Progenitor cell of endocrine pancreas (in vitro differentiated cells): ENCODE measurements at regions not wholly inside any gene's neighbourhood (a gene's known extent, or its start where the extent isn't known, plus 50 kb on each side); places are given as distances from the start of the nearest gene placed in this dataset.

Source experiments
- DNase-seq: peaks from one replicate; pipeline ENCODE4 v3.0.0; 2021; ENCODE audit warnings: low spot score; ENCODE audit not compliant: unreplicated experiment
- H3K27ac Mint-ChIP-seq: 2 replicates; pipeline ENCODE4 v1.8.0; 2021; ENCODE audit warnings: mild to moderate bottlenecking, moderate library complexity, mixed read lengths
- H3K27me3 Mint-ChIP-seq: 2 replicates; pipeline ENCODE4 v1.8.0; 2021; ENCODE audit warnings: mixed read lengths
- H3K36me3 Mint-ChIP-seq: 2 replicates; pipeline ENCODE4 v1.8.0; 2022; ENCODE audit warnings: mixed read lengths; ENCODE audit not compliant: insufficient read depth
- H3K4me1 Mint-ChIP-seq: 2 replicates; pipeline ENCODE4 v1.8.0; 2021; ENCODE audit warnings: low read depth, mixed read lengths
- H3K4me3 Mint-ChIP-seq: 2 replicates; pipeline ENCODE4 v1.8.0; 2021; ENCODE audit warnings: low read depth, mild to moderate bottlenecking, moderate library complexity, mixed read lengths
- H3K9me3 Mint-ChIP-seq: 2 replicates; pipeline ENCODE4 v1.8.0; 2021; ENCODE audit warnings: low read depth, mixed read lengths
- CTCF ChIP-seq: fragments of 200-600 bp; sonication (generic); IDR thresholded peaks from one replicate; pipeline ENCODE4 v1.5.0; 2021; ENCODE audit warnings: antibody characterized with exemption, mild to moderate bottlenecking; ENCODE audit not compliant: unreplicated experiment

GRCh38 chr10:46235705-46236545, 50.9 kb upstream of the ANTXRL start:
- peak; percentile 7 for DNase-seq

DNA sequence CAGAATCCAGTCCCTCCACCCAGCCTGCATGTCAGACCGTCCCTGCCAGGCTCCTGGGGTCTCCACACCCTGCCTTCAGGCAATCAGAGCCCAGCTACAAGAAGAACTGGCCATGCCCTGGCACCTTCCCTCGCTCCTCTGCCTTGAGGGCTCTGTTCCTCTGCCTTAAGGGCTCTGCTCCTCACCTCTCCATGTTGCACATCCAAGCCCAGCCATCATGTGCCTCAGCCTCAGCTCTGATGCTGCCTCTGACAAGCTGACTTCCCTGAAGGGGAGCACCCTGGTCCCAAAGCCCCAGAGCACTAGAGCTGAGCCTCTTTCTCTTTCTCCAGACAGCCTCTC, 50.3 kb upstream of the ANTXRL start:
- no peak overlapping the region for H3K27ac Mint-ChIP-seq
- no peak overlapping the region for H3K4me3 Mint-ChIP-seq
- peaks cover 3% of the 10 kb centered on the region for H3K9me3 Mint-ChIP-seq
- peaks cover 24% of the 10 kb centered on the region for H3K27me3 Mint-ChIP-seq
- TF ChIP-seq CTCF, result no peak
- H3K4me1 Mint-ChIP-seq, result no peaks in the 10 kb centered on the region
- peak; percentile 2 for DNase-seq
- H3K36me3 Mint-ChIP-seq, result no peaks in the 10 kb centered on the region

More at GRCh38 chr10:46235705-46236545, 50.9 kb upstream of the ANTXRL start:
- no peaks in the 10 kb centered on the region for H3K36me3 Mint-ChIP-seq
- H3K27me3 Mint-ChIP-seq, result peaks cover 24% of the 10 kb centered on the region
- no peak for TF ChIP-seq CTCF
- no peaks in the 10 kb centered on the region for H3K9me3 Mint-ChIP-seq
- no peak overlapping the region for H3K4me3 Mint-ChIP-seq
- H3K27ac Mint-ChIP-seq, result no peak overlapping the region
- no peaks in the 10 kb centered on the region for H3K4me1 Mint-ChIP-seq

DNA sequence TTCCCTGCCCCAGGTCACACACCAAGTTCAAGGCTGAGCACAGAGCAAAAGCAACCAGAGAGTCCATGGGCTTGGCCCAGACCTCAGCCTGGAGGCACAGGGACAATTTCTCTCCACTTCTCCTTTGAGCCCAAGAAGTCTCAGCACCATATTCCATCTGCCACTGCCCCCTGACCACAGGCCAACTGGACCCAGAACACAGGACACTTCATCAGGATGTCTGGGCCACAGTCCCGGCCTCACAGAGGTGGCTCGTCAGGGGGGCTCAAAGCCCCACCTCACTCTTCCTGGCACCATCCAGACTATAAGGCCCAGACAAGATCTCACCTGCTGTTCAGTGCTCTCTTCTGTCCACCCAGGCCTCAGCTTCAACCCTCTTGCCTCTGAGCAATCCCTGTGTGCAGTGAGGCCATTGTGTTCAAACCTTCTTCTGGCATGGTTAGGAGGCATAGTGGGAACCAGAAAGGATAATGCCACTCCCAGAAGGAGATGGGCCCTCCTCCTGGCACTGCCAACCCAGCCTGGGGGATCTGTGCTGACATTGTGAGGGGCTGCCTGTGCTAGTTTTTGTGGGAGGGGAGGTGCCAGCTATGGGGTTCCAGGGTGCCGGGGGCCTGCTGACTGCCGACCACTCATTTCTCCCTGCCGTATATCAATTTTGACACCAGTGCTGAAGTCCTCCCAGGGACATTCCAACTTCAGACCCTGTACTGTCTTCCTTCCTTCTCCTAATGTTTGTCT, 49.7 kb upstream of the ANTXRL start:
- Mint-ChIP-seq H3K4me1 (no peaks in the 10 kb centered on the region), H3K27me3 (peaks cover 24% of the 10 kb centered on the region), H3K27ac (no peak overlapping the region), H3K4me3 (no peak overlapping the region), H3K9me3 (peaks cover 5% of the 10 kb centered on the region), H3K36me3 (no peaks in the 10 kb centered on the region)
- DNase-seq, result peak; percentile 3
- no peak for TF ChIP-seq CTCF
